ENCODE measurements at regions not wholly inside any gene's neighbourhood (a gene's known extent, or its start where the extent isn't known, plus 50 kb on each side); places are given as distances from the start of the nearest gene placed in this dataset.

DNA sequence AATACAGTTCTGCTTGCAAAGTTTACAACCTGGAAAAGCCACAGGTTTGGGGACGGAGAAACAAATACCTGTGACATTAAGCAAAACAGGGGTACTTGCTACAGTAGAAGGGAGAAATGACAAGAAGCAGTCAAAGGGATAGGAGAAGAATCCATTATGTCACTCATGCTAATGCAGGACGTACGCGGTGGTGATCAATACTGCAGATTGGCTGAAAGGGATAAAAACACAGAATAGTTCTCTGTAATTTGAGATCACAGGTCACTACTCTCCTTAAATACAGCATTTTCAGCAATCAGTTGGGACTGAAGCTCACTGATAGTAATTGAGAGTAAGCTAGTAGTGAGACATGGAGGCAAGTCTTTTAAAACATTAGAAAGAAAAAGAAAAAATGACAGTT, 130.3 kb upstream of the MTAP start:
- DNase-seq, result no peak

DNA sequence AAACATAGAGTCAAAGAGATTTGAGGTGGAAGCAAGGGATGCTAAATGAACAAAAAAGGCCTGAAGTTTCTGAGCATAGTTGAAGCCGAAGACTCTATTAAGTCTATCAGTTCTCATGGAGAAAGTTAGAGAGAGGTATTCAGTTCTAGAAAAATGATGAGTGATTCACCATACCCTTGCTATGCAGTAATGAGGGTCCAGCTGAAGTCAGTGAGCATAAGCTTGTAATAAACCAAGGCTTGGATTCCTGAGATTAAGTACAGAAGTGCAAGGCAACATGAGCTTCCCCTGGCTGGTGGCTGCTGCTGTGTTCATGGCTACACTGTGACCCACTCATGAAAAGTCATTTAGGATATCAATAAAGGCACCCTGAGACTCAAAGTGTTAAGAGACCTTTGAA, 129.7 kb upstream of the MTAP start:
- no peak for DNase-seq

DNA sequence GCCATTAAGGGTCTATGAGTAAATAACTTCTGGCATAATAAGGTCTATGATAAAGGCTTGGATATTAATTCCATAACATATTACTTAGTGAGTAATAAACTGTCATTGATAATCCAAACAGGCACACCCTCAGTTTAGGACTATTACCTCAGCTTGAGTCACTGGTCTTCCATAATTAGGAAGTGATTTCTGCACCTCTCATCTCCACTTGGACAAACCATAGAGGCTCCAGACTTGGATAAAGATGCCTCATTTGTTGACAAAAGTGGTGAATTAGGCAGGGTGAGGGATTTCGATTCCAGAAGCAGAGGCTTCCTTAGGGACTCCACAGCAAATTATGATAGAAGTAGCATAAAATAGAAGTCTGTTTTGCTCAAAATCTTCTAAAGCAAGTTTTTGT, 127.5 kb upstream of the MTAP start:
- no peak for DNase-seq

- DNase-seq, result no peak
These were observed 125.0 kb upstream of the MTAP start for GRCh38 chr9:21677387-21677786.

- DNase-seq, result peak; percentile 60
These were observed 124.6 kb upstream of the MTAP start for GRCh38 chr9:21677834-21678233.

DNA sequence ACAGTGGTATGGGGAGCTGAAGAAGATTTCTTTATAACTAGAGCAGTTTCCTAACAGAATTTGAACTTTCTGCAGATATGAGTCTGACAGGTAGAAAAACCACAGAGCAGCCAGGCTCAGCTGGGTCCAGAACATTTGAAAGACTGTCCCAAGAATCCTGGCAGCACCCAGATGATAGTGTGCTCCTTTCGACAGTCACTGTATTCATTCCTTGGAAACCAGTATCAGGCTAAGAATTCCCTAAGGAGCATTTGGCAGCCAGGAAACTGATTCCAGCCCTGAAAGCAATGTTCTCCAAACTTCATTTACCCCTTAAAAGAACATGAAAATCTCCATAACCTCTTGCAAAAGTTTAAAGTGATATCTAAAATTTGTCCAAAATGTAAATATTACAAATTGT, 123.0 kb upstream of the MTAP start:
- DNase-seq, result no peak

DNA sequence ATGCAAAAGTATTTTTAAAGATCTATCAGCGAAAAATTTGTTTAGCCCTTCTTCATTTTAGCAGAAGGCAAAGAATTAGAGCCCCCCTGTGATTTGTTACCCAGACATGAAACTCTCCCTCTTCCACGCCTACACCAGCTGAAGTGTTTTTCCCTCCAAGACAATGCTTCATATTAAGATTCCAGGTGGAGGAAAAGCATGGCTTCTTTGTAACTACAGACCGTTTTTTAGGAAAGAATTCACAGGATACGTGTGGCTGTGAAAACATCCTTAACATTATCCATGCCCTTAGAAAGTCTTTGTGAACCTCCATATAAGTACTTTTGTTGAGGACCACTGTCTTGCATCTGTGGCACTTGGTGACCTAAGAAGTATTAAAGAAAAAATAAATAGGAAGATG, 121.8 kb upstream of the MTAP start:
- DNase-seq, result no peak

GRCh38 chr9:21681641-21682040, 120.8 kb upstream of the MTAP start:
- DNase-seq, result peak; percentile 48

DNA sequence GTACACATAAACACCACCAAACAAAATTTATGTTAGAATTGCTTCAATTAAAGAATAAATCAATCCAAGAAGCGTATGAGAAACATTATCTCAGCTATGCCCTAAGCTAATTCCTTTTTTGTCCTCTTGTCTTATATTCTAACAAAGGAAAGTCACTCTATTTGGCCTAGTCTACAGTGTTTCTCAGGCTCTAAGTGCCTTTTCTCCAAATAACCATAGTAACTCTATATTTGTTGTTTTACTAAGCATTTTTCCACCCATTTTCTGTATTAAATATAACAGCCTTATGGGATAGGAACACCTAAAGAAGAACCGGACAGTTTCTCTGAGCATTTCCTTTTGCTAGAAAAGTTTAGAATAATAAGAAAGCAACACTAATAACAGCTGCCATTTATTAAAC, 120.1 kb upstream of the MTAP start:
- no peak for DNase-seq

DNA sequence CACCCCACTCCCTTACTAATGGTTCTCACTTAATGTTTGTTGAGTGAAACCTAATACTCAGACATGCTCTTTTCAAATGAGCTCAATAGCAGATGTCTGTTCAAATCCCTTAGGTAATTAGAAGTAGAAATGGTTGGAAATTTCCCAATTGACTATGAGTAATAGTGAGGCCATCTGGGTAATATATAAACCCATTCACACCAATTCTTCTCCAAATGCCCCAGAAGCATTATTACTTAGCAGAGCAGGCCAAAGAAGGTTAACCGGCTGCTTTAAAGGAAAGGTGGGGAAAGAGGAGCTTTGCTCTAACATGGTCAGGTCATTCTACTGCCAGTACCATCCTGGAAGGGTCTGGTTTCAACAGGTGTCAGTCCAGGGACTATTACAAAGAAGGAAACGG, 119.5 kb upstream of the MTAP start:
- no peak for DNase-seq

DNA sequence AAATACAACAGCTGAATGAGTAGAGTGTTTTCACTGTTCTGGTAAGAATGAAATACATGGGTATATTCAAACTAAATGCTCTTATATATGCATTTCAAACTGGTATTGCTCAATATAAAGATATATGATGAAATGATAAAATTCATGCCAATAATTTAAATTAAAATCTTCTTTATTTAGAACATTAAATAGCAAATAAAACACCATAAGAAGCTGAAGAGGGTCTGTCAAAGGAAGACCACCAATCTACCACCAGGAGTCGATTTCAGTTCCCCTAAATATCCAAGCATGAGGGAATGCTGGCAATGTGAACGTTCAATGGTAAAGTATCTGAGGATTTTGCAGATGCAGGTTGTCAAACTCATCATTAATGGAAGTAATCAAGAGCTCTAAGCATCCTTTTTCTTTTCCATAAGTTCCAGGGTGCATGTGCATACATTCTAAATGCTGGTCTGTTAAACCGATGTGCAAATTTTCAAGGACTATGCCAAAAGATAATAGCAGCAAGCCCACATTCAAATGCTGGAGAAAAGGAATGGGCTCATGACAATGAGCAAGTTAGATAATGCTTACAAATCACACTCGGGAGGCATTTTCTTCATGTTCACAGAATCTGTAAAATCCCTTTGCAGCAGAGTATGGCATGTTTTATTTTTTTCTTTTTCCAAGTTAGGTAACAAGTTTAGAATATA, 118.8 kb upstream of the MTAP start:
- no peak for DNase-seq

DNA sequence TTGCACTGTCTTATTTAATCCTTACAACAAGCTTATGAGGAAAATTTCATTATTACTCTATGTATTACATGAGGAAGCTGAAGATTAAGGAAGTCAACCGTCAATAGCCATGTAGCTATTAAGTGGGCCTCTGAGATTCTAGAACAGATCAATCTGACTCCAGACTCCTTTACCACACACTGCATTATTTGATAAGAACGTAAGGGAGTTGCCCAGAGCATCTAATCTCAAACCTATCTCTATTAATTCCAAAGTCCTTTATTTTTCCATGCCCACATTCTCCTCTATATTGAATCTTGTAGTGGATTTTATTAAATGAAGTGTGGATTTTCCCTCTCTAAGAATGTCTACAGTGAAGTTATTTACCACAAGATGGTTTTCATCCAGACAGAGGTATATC, 118.2 kb upstream of the MTAP start:
- DNase-seq, result no peak

GRCh38 chr9:21684831-21685362, 117.5 kb upstream of the MTAP start:
- DNase-seq, result no peak

DNA sequence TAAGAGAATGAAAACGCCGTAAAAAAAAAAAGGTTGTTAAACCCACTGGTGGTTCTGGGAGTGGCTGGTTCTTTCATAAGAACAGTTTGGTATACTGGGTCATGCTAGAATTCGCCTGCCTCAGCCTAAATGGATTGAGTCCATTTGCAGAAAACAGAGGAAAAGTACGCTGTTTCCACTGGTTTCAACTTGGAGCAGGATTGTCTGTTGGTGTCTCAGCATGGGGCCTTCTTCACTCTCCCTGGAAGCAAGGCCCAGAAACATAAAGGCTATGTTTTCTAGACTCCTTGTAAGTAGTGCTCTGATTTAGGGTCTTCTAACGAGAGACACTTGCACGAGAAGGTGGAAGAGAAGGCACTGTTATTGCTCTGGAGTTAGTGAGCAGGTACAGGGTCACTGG, 116.9 kb upstream of the MTAP start:
- DNase-seq, result no peak

GRCh38 chr9:21686738-21687137, 115.7 kb upstream of the MTAP start:
- no peak for DNase-seq

DNA sequence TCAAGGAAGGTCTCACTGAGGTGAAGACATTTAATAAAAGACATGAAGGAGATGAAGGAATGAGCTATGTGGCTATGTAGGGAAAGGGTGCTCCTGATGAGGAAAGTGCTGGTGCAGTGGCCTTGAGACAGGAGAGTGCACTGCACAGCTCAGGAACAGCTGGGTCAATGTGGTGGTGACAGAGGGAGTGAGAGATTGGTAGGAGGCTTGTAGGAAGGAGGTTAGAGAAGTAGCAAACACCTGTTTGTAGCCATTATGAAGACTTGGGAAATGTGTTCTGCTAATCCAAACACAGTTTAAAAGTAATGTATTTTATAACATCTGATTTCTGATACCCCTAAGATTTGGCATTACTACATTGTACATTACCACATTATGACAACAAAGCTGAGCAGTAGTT, 115.1 kb upstream of the MTAP start:
- no peak for DNase-seq

- DNase-seq, result no peak
These were observed 114.0 kb upstream of the MTAP start for GRCh38 chr9:21688108-21689102.

DNA sequence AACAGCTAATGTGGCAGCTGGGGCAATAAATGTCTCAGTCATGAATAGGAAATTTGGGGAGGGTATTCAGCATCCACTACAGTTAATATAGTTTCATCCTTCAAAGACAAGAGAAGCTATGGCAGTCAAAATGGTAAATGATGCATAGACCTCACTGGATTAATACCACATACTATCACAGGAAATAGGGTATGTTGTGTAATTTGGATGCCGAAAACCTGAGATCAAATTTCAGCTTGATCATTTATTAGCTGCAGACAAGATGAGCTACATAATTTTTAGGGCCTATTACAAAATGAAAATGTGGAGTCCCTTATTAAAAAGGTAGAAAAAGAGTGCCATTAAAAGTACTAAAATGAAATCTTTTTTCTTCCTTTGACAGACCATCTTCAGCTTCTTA, 112.6 kb upstream of the MTAP start:
- DNase-seq, result no peak

DNA sequence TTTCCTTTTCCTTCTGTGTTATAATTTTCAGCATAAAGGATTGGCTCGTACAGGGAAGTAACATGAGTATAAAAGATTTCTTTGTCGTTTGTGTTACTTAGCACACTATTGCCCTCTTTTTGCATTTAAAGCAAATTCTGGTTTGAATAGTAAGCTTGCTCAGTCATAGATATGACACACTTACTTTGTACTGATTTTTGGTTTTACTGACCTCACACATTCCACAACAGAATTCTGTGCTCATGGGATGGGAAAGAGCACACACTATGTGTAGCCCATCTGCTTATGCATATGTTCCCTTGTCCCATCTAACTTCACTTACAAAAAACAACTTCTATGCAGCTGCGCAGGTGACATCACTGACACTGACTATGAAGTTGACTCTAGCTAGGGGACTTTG, 111.9 kb upstream of the MTAP start:
- DNase-seq, result no peak

- no peak for DNase-seq
These were observed 110.0 kb upstream of the MTAP start for GRCh38 chr9:21692390-21692789.

- no peak for DNase-seq
These were observed 108.0 kb upstream of the MTAP start for GRCh38 chr9:21694424-21694823.

- DNase-seq, result no peak
These were observed 107.0 kb upstream of the MTAP start for GRCh38 chr9:21695443-21695842.

GRCh38 chr9:21695874-21696341, 106.5 kb upstream of the MTAP start:
- no peak for DNase-seq

DNA sequence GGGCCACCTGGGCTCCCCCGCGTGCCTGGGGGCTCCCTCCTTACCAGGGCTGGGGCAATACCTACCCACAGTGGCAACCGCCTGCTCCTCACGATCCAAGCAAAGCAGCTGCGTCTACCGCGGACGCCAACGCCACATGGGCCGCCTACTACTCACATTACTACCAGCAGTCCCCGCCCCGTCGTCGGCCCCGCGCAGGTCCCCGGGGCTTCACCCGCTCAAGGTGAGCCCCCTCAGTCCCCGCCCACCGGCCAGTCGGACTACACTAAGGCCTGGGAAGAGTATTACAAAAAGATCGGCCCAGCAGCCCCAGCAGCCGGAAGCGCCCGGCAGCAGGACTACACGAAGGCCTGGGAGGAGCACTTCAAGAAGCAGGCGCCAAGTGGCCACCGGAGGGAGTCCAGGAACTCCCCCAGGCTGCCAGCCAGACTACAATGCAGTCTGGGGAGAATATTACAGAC, 106.0 kb upstream of the MTAP start:
- DNase-seq, result no peak

Measured in amniotic stem cell (primary cell).